NCI-H69 (cell line): ENCODE measurements at regions not wholly inside any gene's neighbourhood (a gene's known extent, or its start where the extent isn't known, plus 50 kb on each side); places are given as distances from the start of the nearest gene placed in this dataset.

Experiments
- DNase-seq: peaks from one replicate; lab custom pipeline; 2025; lab: John Stamatoyannopoulos, UW

- no peak for DNase-seq
Measured at GRCh38 chr10:14394179-14394578, 63.5 kb upstream of the FRMD4A start.

DNA sequence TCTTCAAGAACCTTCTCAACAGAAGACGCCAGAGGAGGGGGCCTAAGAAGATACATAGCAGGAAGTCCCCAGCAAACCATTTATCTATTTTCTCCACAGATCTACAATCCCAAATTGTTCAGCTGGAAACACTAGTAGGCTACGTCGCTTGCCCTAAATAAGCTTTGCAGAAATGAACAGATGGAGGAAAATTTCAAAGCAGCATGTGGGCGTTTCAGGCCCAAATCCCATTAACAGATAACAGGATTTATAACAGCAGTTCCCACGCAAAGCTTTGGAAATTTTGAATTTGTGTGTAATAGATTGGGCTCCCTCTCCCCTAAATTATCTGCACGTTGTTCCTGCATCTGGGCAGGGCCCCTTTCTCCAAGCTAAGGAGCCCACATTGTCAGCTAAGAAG is 60.6 kb upstream of the FRMD4A start:
- DNase-seq, result peak; percentile 34

DNA sequence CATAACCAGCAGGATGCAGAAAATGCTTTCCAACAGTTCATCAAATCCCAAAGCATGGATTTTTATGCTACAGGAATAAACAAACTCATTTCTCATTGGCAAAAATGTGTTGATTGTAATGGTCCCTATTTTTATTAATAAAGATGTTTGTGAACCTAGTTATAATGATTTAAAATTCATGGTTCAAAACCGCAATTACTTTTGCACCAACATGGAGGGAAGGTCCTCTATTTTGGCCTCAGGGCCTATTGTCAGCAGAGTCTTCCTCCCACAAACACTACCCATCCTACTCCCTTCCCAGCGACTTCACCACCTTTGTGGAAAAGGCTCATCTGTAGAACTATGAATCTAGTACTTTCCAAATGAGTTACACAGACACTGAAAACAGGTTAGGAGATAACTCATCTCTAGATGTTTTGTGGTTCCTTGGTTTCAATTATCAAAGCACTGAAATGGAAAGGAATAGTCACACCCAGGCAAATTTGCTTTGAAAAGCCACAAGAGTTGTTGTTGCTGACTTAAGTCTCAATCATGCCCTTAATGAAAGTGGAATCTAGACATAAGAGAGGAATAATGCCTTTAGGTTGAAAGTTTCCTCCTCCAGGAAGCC is 59.4 kb upstream of the FRMD4A start:
- DNase-seq, result no peak

DNA sequence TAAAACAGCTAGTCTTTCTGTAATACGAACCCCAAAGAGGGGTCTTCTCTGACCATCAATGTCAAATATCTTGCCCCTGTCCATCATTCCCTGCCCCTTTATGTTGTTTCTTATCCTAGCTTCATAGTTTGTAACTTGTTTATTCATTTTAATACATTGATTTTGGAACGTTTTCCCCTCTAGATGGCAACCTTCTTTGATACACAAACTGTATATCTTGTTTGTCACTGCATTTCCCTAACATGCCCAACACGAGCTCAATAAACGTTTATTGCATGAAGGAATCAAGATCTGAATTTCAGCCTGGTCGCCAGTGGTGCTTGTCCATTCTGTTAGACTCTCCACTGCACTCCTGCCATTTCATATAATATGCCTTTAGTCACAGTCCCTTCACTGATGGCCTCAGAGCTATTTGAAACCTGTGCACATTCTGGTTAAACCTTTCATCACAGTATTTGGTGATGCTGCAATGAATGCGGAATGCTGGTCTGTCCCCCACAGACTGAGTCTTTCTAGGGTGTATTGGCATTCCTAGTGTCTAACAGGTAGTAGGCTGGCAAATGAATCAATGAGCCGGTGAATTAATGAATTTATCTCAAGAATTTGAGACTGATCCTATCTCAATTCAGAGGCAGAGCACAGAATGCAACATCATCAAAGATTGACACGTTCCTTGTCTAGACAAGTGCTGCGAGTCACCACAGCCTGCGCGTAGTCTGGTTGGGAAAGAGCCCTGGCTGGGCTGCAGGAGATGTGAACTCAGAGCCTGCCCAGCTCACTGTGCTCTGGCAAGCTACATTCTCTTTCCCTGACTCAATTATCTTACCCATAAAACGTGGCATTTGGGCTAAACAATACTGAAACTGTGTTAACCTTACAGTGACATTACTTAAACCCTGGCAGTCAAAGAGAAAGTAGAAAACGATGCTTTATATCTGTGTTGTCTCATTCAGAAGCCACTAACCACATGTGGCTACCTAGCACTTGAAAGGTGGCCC is 55.2 kb upstream of the FRMD4A start:
- no peak for DNase-seq

- DNase-seq, result no peak
Measured at GRCh38 chr10:14384915-14385314, 54.2 kb upstream of the FRMD4A start.

DNA sequence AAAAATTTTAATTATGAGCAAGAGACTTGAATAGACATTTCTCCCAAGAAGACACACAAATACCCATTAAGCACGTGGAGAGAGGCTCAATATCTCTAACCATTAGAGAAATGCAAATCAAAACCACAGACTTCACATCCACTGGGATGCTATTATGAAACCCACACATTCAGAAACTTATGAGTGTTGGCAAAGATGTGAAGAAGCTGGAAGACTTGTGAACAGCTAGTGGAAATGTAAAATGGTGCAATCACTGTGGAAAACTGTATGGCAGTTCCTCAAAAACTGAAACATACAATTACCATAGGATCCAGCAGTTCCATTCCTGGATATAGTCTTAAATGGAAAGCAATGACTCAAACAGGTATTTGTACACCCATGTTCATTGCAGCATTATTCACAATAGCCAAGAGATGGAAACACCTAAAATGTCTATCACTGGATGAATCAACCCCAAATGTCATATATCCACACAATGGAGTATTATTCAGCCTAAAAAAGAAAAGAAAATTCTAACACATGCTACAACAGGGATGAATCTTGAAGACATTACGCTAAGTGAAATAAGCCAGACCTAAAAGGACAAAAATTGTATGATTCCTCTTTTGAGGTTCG is 53.5 kb upstream of the FRMD4A start:
- DNase-seq, result no peak

- DNase-seq, result no peak
Measured at GRCh38 chr10:14383266-14383665, 52.5 kb upstream of the FRMD4A start.

DNA sequence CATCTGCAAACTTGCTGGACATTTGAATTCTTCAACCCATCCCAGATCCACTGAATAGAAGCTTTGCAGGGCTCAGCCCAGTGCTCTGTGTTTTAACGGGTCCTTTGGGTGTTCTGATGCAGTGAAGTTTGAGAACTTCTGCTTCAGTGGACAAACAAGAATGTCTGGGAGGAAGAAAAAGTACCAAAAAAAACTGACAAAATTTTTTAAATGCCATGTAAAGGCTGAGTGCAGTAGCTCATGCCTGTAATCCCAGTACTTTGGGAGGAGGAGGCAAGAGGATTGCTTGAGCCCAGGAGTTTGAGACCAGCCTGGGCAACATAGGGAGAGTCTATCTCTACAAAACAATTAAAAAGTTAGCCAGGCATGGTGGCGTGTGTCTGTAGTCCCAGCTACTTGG is 51.8 kb upstream of the FRMD4A start:
- no peak for DNase-seq

DNA sequence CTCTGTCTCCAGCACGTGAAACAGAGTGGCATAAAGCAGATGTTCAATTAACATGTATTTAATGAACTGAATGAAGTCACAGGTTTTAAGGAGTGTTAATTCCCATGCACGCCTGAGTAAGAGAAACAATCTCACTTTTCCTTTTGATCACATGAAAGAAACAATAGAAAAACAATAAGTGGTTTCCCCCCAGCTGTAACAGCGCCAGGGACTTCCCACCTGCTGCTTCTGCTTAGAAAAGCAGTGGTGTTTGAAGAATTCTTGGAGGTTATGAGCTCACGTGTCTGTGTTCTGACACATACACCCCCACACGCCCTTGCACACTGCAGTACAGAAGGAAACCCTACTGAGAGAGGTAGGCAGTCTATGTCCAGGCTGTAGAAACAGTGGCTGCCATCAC is 51.3 kb upstream of the FRMD4A start:
- peak; percentile 62 for DNase-seq

GRCh38 chr10:14381475-14381874 is 50.8 kb upstream of the FRMD4A start:
- DNase-seq, result no peak

DNA sequence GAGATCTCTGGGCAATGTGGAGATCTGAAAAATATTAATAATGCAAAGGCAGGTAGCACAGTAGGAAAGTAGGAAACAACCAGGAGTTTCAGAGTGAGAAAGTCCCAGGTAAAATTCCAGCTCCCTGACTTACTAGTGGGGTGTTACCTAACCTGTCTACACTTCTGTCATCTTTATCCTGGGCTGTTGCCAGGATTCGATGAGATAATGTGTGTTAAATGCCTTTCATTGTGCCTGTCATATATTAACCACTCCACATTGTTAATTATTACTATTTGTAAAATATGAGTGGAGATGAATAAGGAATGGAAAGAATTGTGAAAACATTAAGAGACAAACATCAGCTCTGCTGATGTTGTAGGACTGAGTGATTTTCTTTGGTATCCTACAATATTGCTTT is 50.0 kb upstream of the FRMD4A start:
- DNase-seq, result peak; percentile 27
